Suprapubic skin (tissue), 4 donors: ENCODE measurements at regions not wholly inside any gene's neighbourhood (a gene's known extent, or its start where the extent isn't known, plus 50 kb on each side); places are given as distances from the start of the nearest gene placed in this dataset.
"Not testable (repeated sequence)": the region's sequence is repeated elsewhere in the genome, so short reads cannot be mapped to it uniquely, and the experiment has no call there.

Source experiments
- DNase-seq, 2 donors: peaks; one replicate each; pipeline ENCODE4 v3.0.0-alpha.2; 2019; ENCODE audit warnings: low spot score in 2 of 2
- H3K27ac ChIP-seq: fragments of 200-600 bp; sonication (generic); one replicate; pipeline ENCODE4 v1.5.1; 2019
- H3K27me3 ChIP-seq: fragments of 200-600 bp; sonication (generic); one replicate; pipeline ENCODE4 v1.5.1; 2019
- H3K36me3 ChIP-seq: fragments of 200-600 bp; sonication (generic); one replicate; pipeline ENCODE4 v1.5.1; 2019
- H3K4me1 ChIP-seq: fragments of 200-600 bp; sonication (generic); one replicate; pipeline ENCODE4 v1.5.1; 2019
- H3K4me3 ChIP-seq: fragments of 200-600 bp; sonication (generic); one replicate; pipeline ENCODE4 v1.5.1; 2019; ENCODE audit warnings: mild to moderate bottlenecking
- H3K9me3 ChIP-seq: fragments of 200-600 bp; sonication (generic); one replicate; pipeline ENCODE4 v1.5.1; 2019
- EP300 ChIP-seq: sonication (generic); formaldehyde crosslinking; IDR thresholded peaks from one replicate; pipeline ENCODE4 v1.6.1; 2017; ENCODE audit warnings: antibody characterized with exemption
- POLR2A ChIP-seq, 2 donors: fragments of 450-650 bp; IDR thresholded peaks; one replicate each; pipeline ENCODE4 v1.6.1; 2017; ENCODE audit warnings: antibody characterized with exemption in 2 of 2, mild to moderate bottlenecking in 2 of 2, moderate library complexity in 2 of 2
- POLR2AphosphoS5 ChIP-seq, 3 donors: sonication (generic); formaldehyde crosslinking; IDR thresholded peaks; one replicate each; pipeline ENCODE4 v1.6.1; 2017; ENCODE audit warnings: antibody characterized with exemption in 3 of 3
- WGBS: methylation state at CpG from one replicate; pipeline ENCODE4 v1.1.5; 2018; 5-methylcytosine and 5-hydroxymethylcytosine counted together
- TF ChIP-seq, protein P1 (sequence below), 2 donors: fragments of 200-600 bp in 1 of 2; fragments of 450-650 bp in 1 of 2; sonication (generic) in 1 of 2; IDR thresholded peaks; one replicate each; pipeline ENCODE4 v1.5.1; 2016 to 2019; ENCODE audit warnings: antibody characterized with exemption in 2 of 2, mild to moderate bottlenecking in 1 of 2, moderate library complexity in 1 of 2

GRCh38 chr7:64469673-64470072 lies 93.2 kb downstream of the ZNF680 start:
- Histone ChIP-seq H3K27ac (no peak overlapping the region), H3K9me3 (no peaks in the 10 kb centered on the region), H3K27me3 (no peaks in the 10 kb centered on the region), H3K4me1 (no peaks in the 10 kb centered on the region), H3K4me3 (no peak overlapping the region), H3K36me3 (no peaks in the 10 kb centered on the region)
- no peak for DNase-seq
- WGBS: 88% methylated on average over 1 of the region's 1 CpG
- no peak for TF ChIP-seq POLR2A (IDR thresholded peaks at IDR 0.05)
- TF ChIP-seq, protein P1, sequence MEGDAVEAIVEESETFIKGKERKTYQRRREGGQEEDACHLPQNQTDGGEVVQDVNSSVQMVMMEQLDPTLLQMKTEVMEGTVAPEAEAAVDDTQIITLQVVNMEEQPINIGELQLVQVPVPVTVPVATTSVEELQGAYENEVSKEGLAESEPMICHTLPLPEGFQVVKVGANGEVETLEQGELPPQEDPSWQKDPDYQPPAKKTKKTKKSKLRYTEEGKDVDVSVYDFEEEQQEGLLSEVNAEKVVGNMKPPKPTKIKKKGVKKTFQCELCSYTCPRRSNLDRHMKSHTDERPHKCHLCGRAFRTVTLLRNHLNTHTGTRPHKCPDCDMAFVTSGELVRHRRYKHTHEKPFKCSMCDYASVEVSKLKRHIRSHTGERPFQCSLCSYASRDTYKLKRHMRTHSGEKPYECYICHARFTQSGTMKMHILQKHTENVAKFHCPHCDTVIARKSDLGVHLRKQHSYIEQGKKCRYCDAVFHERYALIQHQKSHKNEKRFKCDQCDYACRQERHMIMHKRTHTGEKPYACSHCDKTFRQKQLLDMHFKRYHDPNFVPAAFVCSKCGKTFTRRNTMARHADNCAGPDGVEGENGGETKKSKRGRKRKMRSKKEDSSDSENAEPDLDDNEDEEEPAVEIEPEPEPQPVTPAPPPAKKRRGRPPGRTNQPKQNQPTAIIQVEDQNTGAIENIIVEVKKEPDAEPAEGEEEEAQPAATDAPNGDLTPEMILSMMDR (IDR thresholded peaks at IDR 0.05): no peak

GRCh38 chr7:64465551-64465950 lies 97.3 kb downstream of the ZNF680 start:
- 88% methylated on average over 1 of the region's 1 CpG for WGBS
- Histone ChIP-seq H3K4me3 (no peak overlapping the region), H3K9me3 (no peaks in the 10 kb centered on the region), H3K36me3 (no peaks in the 10 kb centered on the region), H3K4me1 (no peaks in the 10 kb centered on the region), H3K27ac (no peak overlapping the region), H3K27me3 (no peaks in the 10 kb centered on the region)
- TF ChIP-seq POLR2A (IDR thresholded peaks at IDR 0.05): no peak
- no peak for TF ChIP-seq POLR2AphosphoS5 (IDR thresholded peaks at IDR 0.05)
- TF ChIP-seq, protein P1 (IDR thresholded peaks at IDR 0.05): no peak
- TF ChIP-seq EP300: no peak
- no peak for DNase-seq

- Histone ChIP-seq H3K27me3 (no peaks in the 10 kb centered on the region), H3K4me1 (no peaks in the 10 kb centered on the region), H3K27ac (no peak overlapping the region), H3K4me3 (peak overlapping the region; percentile 45), H3K9me3 (no peaks in the 10 kb centered on the region), H3K36me3 (no peaks in the 10 kb centered on the region)
- DNase-seq: peak; percentile 60 to 94
- TF ChIP-seq POLR2AphosphoS5 (IDR thresholded peaks at IDR 0.05) (no peak), EP300 (no peak), POLR2A (IDR thresholded peaks at IDR 0.05) (no peak)
- TF ChIP-seq, protein P1 (IDR thresholded peaks at IDR 0.05): no peak
- WGBS: 10% methylated on average over 24 of the region's 38 CpGs
Measured at GRCh38 chr7:64463636-64464375, 99.1 kb downstream of the ZNF680 start.

- H3K27ac ChIP-seq, H3K4me1 ChIP-seq, H3K4me3 ChIP-seq, H3K36me3 ChIP-seq, DNase-seq, H3K9me3 ChIP-seq, H3K27me3 ChIP-seq: not testable (repeated sequence)
- WGBS: 73% methylated on average over 5 of the region's 5 CpGs
Measured at GRCh38 chr7:64459858-64460257, 103.0 kb downstream of the ZNF680 start.

GRCh38 chr7:64433590-64433989 lies 119.8 kb downstream of the ZNF736 start:
- TF ChIP-seq EP300 (no peak), POLR2AphosphoS5 (IDR thresholded peaks at IDR 0.05) (no peak), POLR2A (IDR thresholded peaks at IDR 0.05) (no peak)
- TF ChIP-seq, protein P1 (IDR thresholded peaks at IDR 0.05): no peak
- Histone ChIP-seq H3K27ac (no peak overlapping the region), H3K9me3 (peaks cover 5% of the 10 kb centered on the region), H3K36me3 (no peaks in the 10 kb centered on the region), H3K4me1 (no peaks in the 10 kb centered on the region), H3K27me3 (no peaks in the 10 kb centered on the region), H3K4me3 (no peak overlapping the region)
- no peak for DNase-seq
- 91% methylated on average over 14 of the region's 14 CpGs for WGBS

- H3K4me1 ChIP-seq: no peaks in the 10 kb centered on the region
- no peaks in the 10 kb centered on the region for H3K27me3 ChIP-seq
- no peak overlapping the region for H3K27ac ChIP-seq
- H3K4me3 ChIP-seq: no peak overlapping the region
- H3K9me3 ChIP-seq: peaks cover 5% of the 10 kb centered on the region
- no peaks in the 10 kb centered on the region for H3K36me3 ChIP-seq
- no peak for DNase-seq
- TF ChIP-seq EP300 (no peak), POLR2A (IDR thresholded peaks at IDR 0.05) (no peak), POLR2AphosphoS5 (IDR thresholded peaks at IDR 0.05) (no peak)
- TF ChIP-seq, protein P1 (IDR thresholded peaks at IDR 0.05): no peak
- WGBS: 91% methylated on average over 5 of the region's 5 CpGs
Measured at GRCh38 chr7:64431838-64432237, 118.1 kb downstream of the ZNF736 start.
